Fibroblast of lung (primary cell): ENCODE measurements at regions not wholly inside any gene's neighbourhood (a gene's known extent, or its start where the extent isn't known, plus 50 kb on each side); places are given as distances from the start of the nearest gene placed in this dataset.
"Not testable (repeated sequence)": the region's sequence is repeated elsewhere in the genome, so short reads cannot be mapped to it uniquely, and the experiment has no call there.

Experiments used
- DNase-seq, 2 donors: peaks; one replicate each; pipeline versions ENCODE4 v3.0.0 to v3.0.0-alpha.2; 2010; ENCODE audit warnings: low read depth in 2 of 2
- H2AFZ ChIP-seq: 2 replicates; pipeline ENCODE4 v1.5.1; 2012; ENCODE audit warnings: low read length, control low read depth, inconsistent platforms
- H3K27ac ChIP-seq: 2 replicates; pipeline ENCODE4 v1.5.1; 2011; ENCODE audit warnings: low read length, control low read depth; ENCODE audit not compliant: insufficient read depth
- H3K27me3 ChIP-seq: 2 replicates; pipeline ENCODE4 v1.5.1; 2011; ENCODE audit warnings: mild to moderate bottlenecking, low read length; ENCODE audit not compliant: control insufficient read depth, insufficient read depth
- H3K36me3 ChIP-seq: 2 replicates; pipeline ENCODE4 v1.5.1; 2011; ENCODE audit warnings: low read length; ENCODE audit not compliant: control insufficient read depth, insufficient read depth
- H3K4me1 ChIP-seq: 2 replicates; pipeline ENCODE4 v1.5.1; 2011; ENCODE audit warnings: low read length; ENCODE audit not compliant: control insufficient read depth, insufficient read depth; ENCODE audit errors: extremely low read depth
- H3K4me2 ChIP-seq: 2 replicates; pipeline ENCODE4 v1.5.1; 2011; ENCODE audit warnings: low read length, control low read depth; ENCODE audit not compliant: insufficient read depth; ENCODE audit errors: extremely low read depth
- H3K4me3 ChIP-seq, 4 experiments: fragments of 200-600 bp in 1 of 4; sonication (generic) in 1 of 4; replicated peaks in 1 of 4; 2 replicates each; pipeline ENCODE4 v1.5.1; 2011 to 2016; ENCODE audit warnings: low read length in 4 of 4, low read depth in 3 of 4, mild to moderate bottlenecking in 3 of 4, control low read depth in 2 of 4, inconsistent platforms in 1 of 4, mixed read lengths in 1 of 4; ENCODE audit not compliant: insufficient read depth in 1 of 4; ENCODE audit errors: control extremely low read depth in 1 of 4
- H3K79me2 ChIP-seq: 2 replicates; pipeline ENCODE4 v1.5.1; 2012; ENCODE audit warnings: mild to moderate bottlenecking, low read length, inconsistent platforms; ENCODE audit not compliant: control insufficient read depth, insufficient read depth
- H3K9ac ChIP-seq: 2 replicates; pipeline ENCODE4 v1.5.1; 2011; ENCODE audit warnings: mild to moderate bottlenecking, low read length, control low read depth; ENCODE audit not compliant: insufficient read depth
- H3K9me3 ChIP-seq: 2 replicates; pipeline ENCODE4 v1.5.1; 2012; ENCODE audit warnings: low read depth, low read length; ENCODE audit not compliant: control insufficient read depth, insufficient read depth
- H4K20me1 ChIP-seq: 2 replicates; pipeline ENCODE4 v1.5.1; 2011; ENCODE audit warnings: low read length; ENCODE audit not compliant: control insufficient read depth, insufficient read depth; ENCODE audit errors: extremely low read depth
- EZH2 ChIP-seq: IDR thresholded peaks from 2 replicates; pipeline ENCODE4 v1.5.1; 2012; ENCODE audit warnings: low read length, control low read depth, mild to moderate bottlenecking; ENCODE audit errors: missing control alignments
- TF ChIP-seq, protein P1 (sequence below), 2 donors: IDR thresholded peaks in 1 of 2; conservative IDR thresholded peaks in 1 of 2; 1 replicate in 1 of 2; 2 replicates in 1 of 2; pipeline ENCODE4 v1.5.1; 2011 to 2012; ENCODE audit warnings: low read length in 2 of 2, control low read depth in 1 of 2, inconsistent platforms in 1 of 2, low read depth in 1 of 2, mild to moderate bottlenecking in 1 of 2

DNA sequence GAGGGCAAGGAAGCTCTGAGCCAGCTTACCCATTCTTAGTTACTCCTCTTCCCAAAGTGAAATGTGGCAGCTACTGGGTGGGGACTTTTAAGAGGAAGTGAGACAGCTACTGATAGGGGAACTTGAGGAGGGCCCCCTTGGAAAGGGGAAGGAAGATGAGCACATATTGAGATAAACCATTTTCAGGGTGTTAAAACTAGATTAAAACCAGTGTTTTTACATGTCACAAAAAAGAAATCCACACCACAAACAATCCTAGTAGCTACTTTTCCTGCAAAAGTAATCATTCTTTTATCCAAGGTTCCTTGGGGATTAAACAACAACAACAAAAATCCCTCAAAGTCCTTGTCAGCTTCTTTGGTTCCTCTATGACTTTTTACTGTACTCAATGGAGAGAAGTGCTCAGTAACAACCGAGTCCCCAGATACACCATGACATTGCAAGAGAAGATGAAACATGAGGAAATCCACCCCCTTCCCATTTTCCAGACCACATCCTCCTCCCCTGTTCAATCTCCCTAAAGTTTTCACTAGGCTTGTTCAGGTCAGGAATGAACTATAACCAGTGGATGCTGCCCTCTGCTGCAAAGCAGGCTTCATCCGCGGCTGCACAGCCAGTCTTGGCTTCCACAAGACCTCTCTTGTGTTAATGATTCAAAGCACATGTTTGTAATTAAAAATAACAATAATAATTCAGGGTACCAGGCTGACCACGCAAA is 113.5 kb upstream of the TMEM164 start:
- DNase-seq = peak; percentile 29 to 47
- no peaks in the 10 kb centered on the region for H3K9me3 ChIP-seq
- no peaks in the 10 kb centered on the region for H3K4me1 ChIP-seq
- no peaks in the 10 kb centered on the region for H3K36me3 ChIP-seq
- H3K9ac ChIP-seq = no peak overlapping the region
- no peak overlapping the region for H3K27ac ChIP-seq
- no peaks in the 10 kb centered on the region for H3K79me2 ChIP-seq
- TF ChIP-seq, protein P1, sequence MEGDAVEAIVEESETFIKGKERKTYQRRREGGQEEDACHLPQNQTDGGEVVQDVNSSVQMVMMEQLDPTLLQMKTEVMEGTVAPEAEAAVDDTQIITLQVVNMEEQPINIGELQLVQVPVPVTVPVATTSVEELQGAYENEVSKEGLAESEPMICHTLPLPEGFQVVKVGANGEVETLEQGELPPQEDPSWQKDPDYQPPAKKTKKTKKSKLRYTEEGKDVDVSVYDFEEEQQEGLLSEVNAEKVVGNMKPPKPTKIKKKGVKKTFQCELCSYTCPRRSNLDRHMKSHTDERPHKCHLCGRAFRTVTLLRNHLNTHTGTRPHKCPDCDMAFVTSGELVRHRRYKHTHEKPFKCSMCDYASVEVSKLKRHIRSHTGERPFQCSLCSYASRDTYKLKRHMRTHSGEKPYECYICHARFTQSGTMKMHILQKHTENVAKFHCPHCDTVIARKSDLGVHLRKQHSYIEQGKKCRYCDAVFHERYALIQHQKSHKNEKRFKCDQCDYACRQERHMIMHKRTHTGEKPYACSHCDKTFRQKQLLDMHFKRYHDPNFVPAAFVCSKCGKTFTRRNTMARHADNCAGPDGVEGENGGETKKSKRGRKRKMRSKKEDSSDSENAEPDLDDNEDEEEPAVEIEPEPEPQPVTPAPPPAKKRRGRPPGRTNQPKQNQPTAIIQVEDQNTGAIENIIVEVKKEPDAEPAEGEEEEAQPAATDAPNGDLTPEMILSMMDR (conservative IDR thresholded peaks at IDR 0.05 in 1 of 2, IDR thresholded peaks at IDR 0.05 in 1 of 2; ENCODE audit: low read depth in 1 of 2, low read length in 2 of 2) = peak; percentile 38 to 47
- TF ChIP-seq EZH2 = no peak
- H3K4me3 ChIP-seq = no peak overlapping the region
- H4K20me1 ChIP-seq = no peaks in the 10 kb centered on the region
- H3K27me3 ChIP-seq = no peaks in the 10 kb centered on the region
- H3K4me2 ChIP-seq = no peak overlapping the region
- H2AFZ ChIP-seq = no peak overlapping the region

DNA sequence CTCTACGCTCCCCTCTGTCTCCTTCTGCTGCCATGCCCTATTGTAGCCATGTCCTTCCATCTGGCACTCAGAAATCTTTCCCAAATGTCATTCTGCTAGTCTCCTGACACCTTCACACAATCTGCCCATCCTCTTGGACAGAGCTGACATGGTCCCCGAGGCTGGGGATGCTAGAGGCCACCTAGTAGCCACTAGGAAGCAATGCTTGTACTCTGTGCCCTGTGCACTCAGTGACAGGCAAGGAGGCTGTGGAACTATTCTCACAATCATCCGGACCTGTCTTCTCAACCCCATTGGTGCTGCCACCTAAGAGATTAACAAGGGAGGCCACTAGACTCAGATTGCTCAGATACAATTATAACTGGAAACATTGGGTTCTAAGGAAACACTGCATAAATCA is 112.6 kb upstream of the TMEM164 start:
- H4K20me1 ChIP-seq = no peaks in the 10 kb centered on the region
- H3K9me3 ChIP-seq = no peaks in the 10 kb centered on the region
- H3K4me3 ChIP-seq = no peak overlapping the region
- no peak overlapping the region for H2AFZ ChIP-seq
- H3K79me2 ChIP-seq = no peaks in the 10 kb centered on the region
- H3K4me2 ChIP-seq = no peak overlapping the region
- DNase-seq = no peak
- H3K9ac ChIP-seq = no peak overlapping the region
- H3K27me3 ChIP-seq = no peaks in the 10 kb centered on the region
- H3K27ac ChIP-seq = no peak overlapping the region
- TF ChIP-seq, protein P1 (conservative IDR thresholded peaks at IDR 0.05 in 1 of 2, IDR thresholded peaks at IDR 0.05 in 1 of 2; ENCODE audit: low read depth in 1 of 2, low read length in 2 of 2) = no peak
- TF ChIP-seq EZH2 = no peak
- H3K4me1 ChIP-seq = no peaks in the 10 kb centered on the region
- no peaks in the 10 kb centered on the region for H3K36me3 ChIP-seq

DNA sequence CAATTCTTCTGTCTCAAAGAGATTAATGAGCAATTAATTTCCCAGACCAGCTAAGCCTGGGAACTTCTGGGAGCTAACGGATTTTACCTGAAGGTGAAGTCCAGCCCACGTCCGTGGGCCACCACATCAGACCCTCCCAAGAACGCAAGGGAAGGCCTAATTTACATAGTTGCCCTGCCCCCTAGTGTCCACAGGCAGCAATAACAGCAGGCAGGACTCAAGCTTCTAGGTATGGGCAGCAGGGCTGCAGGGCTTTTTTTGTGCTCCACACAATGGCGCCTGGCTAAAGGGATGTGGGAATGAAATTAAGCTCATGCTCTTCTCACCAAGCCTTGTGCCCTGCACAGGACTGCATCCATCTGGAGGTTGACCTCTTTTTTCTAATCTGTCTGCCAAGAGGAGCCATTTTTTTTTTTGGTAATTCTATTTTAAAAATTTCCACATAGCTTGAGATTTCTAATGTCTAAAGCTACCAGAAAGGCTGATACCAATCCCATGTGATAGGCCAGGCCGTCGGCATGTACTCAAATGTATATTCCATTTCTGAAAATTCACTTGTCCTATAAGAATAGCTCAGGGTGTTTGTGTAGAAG is 111.9 kb upstream of the TMEM164 start:
- Histone ChIP-seq H2AFZ (no peak overlapping the region), H3K27me3 (no peaks in the 10 kb centered on the region), H3K4me1 (no peaks in the 10 kb centered on the region), H4K20me1 (no peaks in the 10 kb centered on the region), H3K9ac (no peak overlapping the region), H3K4me2 (no peak overlapping the region), H3K4me3 (no peak overlapping the region), H3K9me3 (no peaks in the 10 kb centered on the region), H3K36me3 (no peaks in the 10 kb centered on the region), H3K27ac (no peak overlapping the region), H3K79me2 (no peaks in the 10 kb centered on the region)
- TF ChIP-seq, protein P1 (conservative IDR thresholded peaks at IDR 0.05 in 1 of 2, IDR thresholded peaks at IDR 0.05 in 1 of 2; ENCODE audit: low read depth in 1 of 2, low read length in 2 of 2) = peak; percentile 71 to 81
- no peak for TF ChIP-seq EZH2
- peak; percentile 48 to 66 for DNase-seq

DNA sequence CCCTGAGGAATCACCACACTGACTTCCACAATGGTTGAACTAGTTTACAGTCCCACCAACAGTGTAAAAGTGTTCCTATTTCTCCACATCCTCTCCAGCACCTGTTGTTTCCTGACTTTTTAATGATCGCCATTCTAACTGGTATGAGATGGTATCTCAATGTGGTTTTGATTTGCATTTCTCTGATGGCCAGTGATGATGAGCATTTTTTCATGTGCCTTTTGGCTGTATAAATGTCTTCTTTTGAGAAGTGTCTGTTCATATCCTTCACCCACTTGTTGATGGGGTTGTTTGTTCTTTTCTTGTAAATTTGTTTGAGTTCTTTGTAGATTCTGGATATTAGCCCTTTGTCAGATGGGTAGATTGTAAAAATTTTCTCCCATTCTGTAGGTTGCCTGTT is 106.9 kb upstream of the TMEM164 start:
- H3K4me2 ChIP-seq, H3K9ac ChIP-seq, H3K4me1 ChIP-seq, H3K9me3 ChIP-seq, H3K36me3 ChIP-seq, H3K27ac ChIP-seq, H3K27me3 ChIP-seq, H3K4me3 ChIP-seq, H4K20me1 ChIP-seq, H2AFZ ChIP-seq, H3K79me2 ChIP-seq, DNase-seq: not testable (repeated sequence)
